ENCODE measurements at regions not wholly inside any gene's neighbourhood (a gene's known extent, or its start where the extent isn't known, plus 50 kb on each side); places are given as distances from the start of the nearest gene placed in this dataset.

DNA sequence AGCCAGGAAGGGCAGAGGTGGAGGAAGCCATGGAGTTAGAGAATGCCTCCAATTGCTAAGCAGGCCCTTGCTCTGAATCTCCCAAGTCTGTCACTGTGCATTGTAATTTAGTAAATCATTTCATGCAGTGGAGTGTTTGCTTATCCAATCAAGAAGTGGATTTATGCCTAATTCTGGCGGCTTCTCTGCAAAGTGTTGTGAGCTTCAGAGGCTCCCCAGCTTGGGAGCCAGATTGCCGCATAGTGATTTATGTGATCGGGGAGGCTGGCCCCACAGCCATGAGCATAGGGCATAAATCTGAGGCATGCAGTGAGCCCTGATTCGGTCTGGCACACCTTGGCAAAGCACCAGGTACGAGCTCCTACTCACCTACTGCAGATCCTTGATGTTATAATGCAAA, 520.8 kb downstream of the HS3ST4 start:
- DNase-seq, result no peak

DNA sequence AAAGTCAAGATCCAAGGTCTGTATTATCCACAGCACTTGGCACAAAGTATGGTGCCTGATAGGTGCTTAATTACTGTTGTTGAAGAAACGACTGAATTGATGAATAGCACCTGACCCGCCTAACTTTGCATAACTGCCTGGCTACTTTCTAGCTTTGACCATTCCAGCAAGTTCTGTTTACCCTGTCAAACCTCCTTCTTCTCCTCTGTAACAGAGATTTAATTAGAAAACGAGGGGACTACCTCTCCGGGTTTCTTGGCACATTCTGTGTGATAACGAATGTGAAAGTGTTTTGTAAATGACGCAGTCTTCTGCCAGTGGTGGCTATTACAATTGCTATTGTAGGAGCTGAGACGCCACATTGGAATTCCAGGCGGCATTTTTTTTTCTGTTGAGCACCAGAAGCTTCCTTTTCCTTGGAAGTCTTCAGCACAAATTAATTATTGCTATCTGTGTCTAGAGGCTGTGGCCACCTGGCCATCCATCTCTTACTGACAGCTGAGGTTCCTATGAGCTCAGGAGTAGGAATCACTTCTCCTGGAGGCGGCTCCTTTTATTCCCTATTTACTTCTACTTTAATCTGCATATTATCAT, 522.9 kb downstream of the HS3ST4 start:
- Histone ChIP-seq H3K9me2 (replicated peaks; ENCODE audit: insufficient read depth, low read length) (no peaks in the 10 kb centered on the region), H3K36me3 (ENCODE audit: insufficient read depth, low read length) (no peaks in the 10 kb centered on the region), H3K4me3 (ENCODE audit: low read length) (no peak overlapping the region), H4K20me1 (ENCODE audit: insufficient read depth, low read depth, low read length) (no peaks in the 10 kb centered on the region), H3K27ac (ENCODE audit: low read length) (no peak overlapping the region), H3K79me2 (ENCODE audit: low read length) (no peaks in the 10 kb centered on the region), H3K9me3 (ENCODE audit: low read length) (no peaks in the 10 kb centered on the region), H3K9ac (ENCODE audit: low read length) (no peak overlapping the region), H3K4me2 (ENCODE audit: low read depth, low read length, poor library complexity, severe bottlenecking) (no peak overlapping the region), H3K4me1 (ENCODE audit: low read length) (no peaks in the 10 kb centered on the region), H2AFZ (ENCODE audit: low read length) (no peak overlapping the region), H3K27me3 (ENCODE audit: low read length) (no peaks in the 10 kb centered on the region)
- DNase-seq, result no peak

More for the DNA sequence above, 520.8 kb downstream of the HS3ST4 start:
- Histone ChIP-seq H3K4me3 (ENCODE audit: low read length) (no peak overlapping the region), H3K27me3 (ENCODE audit: low read length) (no peaks in the 10 kb centered on the region), H2AFZ (ENCODE audit: low read length) (no peak overlapping the region), H3K79me2 (ENCODE audit: low read length) (no peaks in the 10 kb centered on the region), H4K20me1 (ENCODE audit: insufficient read depth, low read depth, low read length) (no peaks in the 10 kb centered on the region), H3K9me2 (replicated peaks; ENCODE audit: insufficient read depth, low read length) (no peaks in the 10 kb centered on the region), H3K9me3 (ENCODE audit: low read length) (no peaks in the 10 kb centered on the region), H3K4me1 (ENCODE audit: low read length) (no peaks in the 10 kb centered on the region), H3K4me2 (ENCODE audit: low read depth, low read length, poor library complexity, severe bottlenecking) (no peak overlapping the region), H3K36me3 (ENCODE audit: insufficient read depth, low read length) (no peaks in the 10 kb centered on the region), H3K9ac (ENCODE audit: low read length) (no peak overlapping the region), H3K27ac (ENCODE audit: low read length) (no peak overlapping the region)

DNA sequence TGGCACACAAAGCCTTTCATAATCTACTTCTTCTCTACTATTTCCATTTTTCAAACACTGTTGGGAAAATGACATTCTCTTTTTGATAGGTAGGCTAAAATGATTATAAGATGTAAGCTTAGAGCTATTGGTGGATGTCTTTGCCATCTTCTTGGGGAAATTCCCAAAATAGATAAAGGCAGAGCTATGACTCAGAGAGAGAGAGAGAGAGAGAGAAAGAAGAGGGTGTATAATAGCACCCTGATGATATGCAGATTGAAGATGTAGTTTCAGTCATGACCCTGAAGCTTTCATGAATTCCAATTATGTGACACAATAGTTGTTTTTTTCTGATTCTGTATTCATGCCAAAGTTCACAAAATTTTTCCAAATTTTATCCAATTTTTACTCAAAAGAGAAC, 529.1 kb downstream of the HS3ST4 start:
- Histone ChIP-seq H3K9me3 (ENCODE audit: low read length) (no peaks in the 10 kb centered on the region), H3K27ac (ENCODE audit: low read length) (no peak overlapping the region), H3K79me2 (ENCODE audit: low read length) (no peaks in the 10 kb centered on the region), H3K4me2 (ENCODE audit: low read depth, low read length, poor library complexity, severe bottlenecking) (no peak overlapping the region), H3K4me3 (ENCODE audit: low read length) (no peak overlapping the region), H3K27me3 (ENCODE audit: low read length) (no peaks in the 10 kb centered on the region), H2AFZ (ENCODE audit: low read length) (no peak overlapping the region), H3K9ac (ENCODE audit: low read length) (no peak overlapping the region), H3K4me1 (ENCODE audit: low read length) (no peaks in the 10 kb centered on the region), H4K20me1 (ENCODE audit: insufficient read depth, low read depth, low read length) (no peaks in the 10 kb centered on the region), H3K36me3 (ENCODE audit: insufficient read depth, low read length) (no peaks in the 10 kb centered on the region), H3K9me2 (replicated peaks; ENCODE audit: insufficient read depth, low read length) (no peaks in the 10 kb centered on the region)
- DNase-seq, result no peak

GRCh38 chr16:26231647-26232046, 539.9 kb downstream of the HS3ST4 start:
- H3K9me3 ChIP-seq (ENCODE audit: low read length), result no peaks in the 10 kb centered on the region
- H3K9me2 ChIP-seq (replicated peaks; ENCODE audit: insufficient read depth, low read length), result no peaks in the 10 kb centered on the region

DNA sequence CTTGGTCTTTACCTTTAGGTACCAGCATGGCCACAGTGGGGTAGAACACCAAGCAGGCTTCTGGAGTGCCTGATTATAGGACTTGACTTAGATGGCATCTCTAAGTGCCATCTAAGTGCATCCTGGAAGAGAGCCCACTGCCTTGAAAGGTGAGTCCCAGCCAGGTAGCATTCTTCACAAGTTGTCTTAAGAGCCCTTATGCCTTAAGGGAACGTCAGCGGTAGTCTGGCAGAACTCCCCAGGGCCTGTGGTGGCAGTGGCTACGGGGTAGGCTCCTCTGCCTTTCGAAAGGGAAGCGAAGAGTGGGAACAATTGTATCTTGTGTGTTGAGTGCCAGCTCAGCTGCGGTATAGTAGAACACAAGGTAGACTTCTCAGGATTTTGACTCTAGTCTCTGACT, 549.0 kb downstream of the HS3ST4 start:
- H3K9ac ChIP-seq (ENCODE audit: low read length), result no peak overlapping the region
- H4K20me1 ChIP-seq (ENCODE audit: insufficient read depth, low read depth, low read length), result no peaks in the 10 kb centered on the region
- H3K36me3 ChIP-seq (ENCODE audit: insufficient read depth, low read length), result no peaks in the 10 kb centered on the region
- H3K9me2 ChIP-seq (replicated peaks; ENCODE audit: insufficient read depth, low read length), result no peaks in the 10 kb centered on the region
- H3K79me2 ChIP-seq (ENCODE audit: low read length), result no peaks in the 10 kb centered on the region
- peaks cover 2% of the 10 kb centered on the region; the same call in 1 of the 2 replicates for H3K9me3 ChIP-seq (ENCODE audit: low read length)
- no peak overlapping the region for H3K27ac ChIP-seq (ENCODE audit: low read length)
- H3K4me2 ChIP-seq (ENCODE audit: low read depth, low read length, poor library complexity, severe bottlenecking), result no peak overlapping the region
- H2AFZ ChIP-seq (ENCODE audit: low read length), result no peak overlapping the region
- no peaks in the 10 kb centered on the region for H3K27me3 ChIP-seq (ENCODE audit: low read length)
- H3K4me3 ChIP-seq (ENCODE audit: low read length), result no peak overlapping the region
- no peak for DNase-seq
- H3K4me1 ChIP-seq (ENCODE audit: low read length), result no peaks in the 10 kb centered on the region

More at GRCh38 chr16:26231647-26232046, 539.9 kb downstream of the HS3ST4 start:
- no peaks in the 10 kb centered on the region for H3K36me3 ChIP-seq (ENCODE audit: insufficient read depth, low read length)
- no peak overlapping the region for H2AFZ ChIP-seq (ENCODE audit: low read length)
- H3K79me2 ChIP-seq (ENCODE audit: low read length), result no peaks in the 10 kb centered on the region
- H3K4me3 ChIP-seq (ENCODE audit: low read length), result no peak overlapping the region
- no peaks in the 10 kb centered on the region for H3K27me3 ChIP-seq (ENCODE audit: low read length)
- no peak for DNase-seq
- no peaks in the 10 kb centered on the region for H4K20me1 ChIP-seq (ENCODE audit: insufficient read depth, low read depth, low read length)
- H3K4me2 ChIP-seq (ENCODE audit: low read depth, low read length, poor library complexity, severe bottlenecking), result no peak overlapping the region
- H3K9ac ChIP-seq (ENCODE audit: low read length), result no peak overlapping the region
- H3K27ac ChIP-seq (ENCODE audit: low read length), result no peak overlapping the region
- H3K4me1 ChIP-seq (ENCODE audit: low read length), result no peaks in the 10 kb centered on the region

- no peaks in the 10 kb centered on the region for H3K4me1 ChIP-seq (ENCODE audit: low read length)
- H3K79me2 ChIP-seq (ENCODE audit: low read length), result no peaks in the 10 kb centered on the region
- H3K9me3 ChIP-seq (ENCODE audit: low read length), result 0 out of 2 replicates have a peak, but pooled peaks cover 2% of the 10 kb centered on the region
- no peak overlapping the region for H3K4me3 ChIP-seq (ENCODE audit: low read length)
- H3K27ac ChIP-seq (ENCODE audit: low read length), result no peak overlapping the region
- no peak for DNase-seq
- H3K4me2 ChIP-seq (ENCODE audit: low read depth, low read length, poor library complexity, severe bottlenecking), result no peak overlapping the region
- H3K36me3 ChIP-seq (ENCODE audit: insufficient read depth, low read length), result no peaks in the 10 kb centered on the region
- no peaks in the 10 kb centered on the region for H3K27me3 ChIP-seq (ENCODE audit: low read length)
- H3K9ac ChIP-seq (ENCODE audit: low read length), result no peak overlapping the region
- no peak overlapping the region for H2AFZ ChIP-seq (ENCODE audit: low read length)
- H3K9me2 ChIP-seq (replicated peaks; ENCODE audit: insufficient read depth, low read length), result no peaks in the 10 kb centered on the region
- H4K20me1 ChIP-seq (ENCODE audit: insufficient read depth, low read depth, low read length), result no peaks in the 10 kb centered on the region
Measured at GRCh38 chr16:26247063-26247462, 555.3 kb downstream of the HS3ST4 start.

GRCh38 chr16:26252598-26252997, 560.8 kb downstream of the HS3ST4 start:
- peaks cover 5% of the 10 kb centered on the region for H3K9me3 ChIP-seq (ENCODE audit: low read length)
- DNase-seq, result no peak
- H3K4me1 ChIP-seq (ENCODE audit: low read length), result no peaks in the 10 kb centered on the region

DNA sequence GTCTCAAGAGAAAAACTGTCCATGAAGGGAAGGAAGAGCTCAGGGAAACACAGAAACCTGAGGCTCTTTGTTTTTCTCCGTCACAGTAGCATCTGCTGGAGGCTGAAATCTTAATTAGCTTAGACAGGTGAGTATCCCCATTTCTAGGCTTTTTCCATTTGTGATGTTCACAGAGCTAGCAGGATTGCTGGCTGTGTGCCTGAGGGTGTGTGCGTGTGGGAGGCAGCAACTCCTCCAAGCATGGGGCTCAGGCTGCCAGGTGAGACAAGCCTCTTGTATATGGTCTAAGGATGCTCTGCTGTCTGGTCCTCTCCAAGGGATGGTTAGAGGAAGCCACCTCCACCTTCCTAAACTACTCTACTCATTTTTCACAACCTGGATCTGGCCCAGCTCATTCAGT, 569.9 kb downstream of the HS3ST4 start:
- Histone ChIP-seq H3K36me3 (ENCODE audit: insufficient read depth, low read length) (no peaks in the 10 kb centered on the region), H3K79me2 (ENCODE audit: low read length) (no peaks in the 10 kb centered on the region), H2AFZ (ENCODE audit: low read length) (no peak overlapping the region), H3K9me3 (ENCODE audit: low read length) (no peaks in the 10 kb centered on the region), H3K27me3 (ENCODE audit: low read length) (no peaks in the 10 kb centered on the region), H3K4me1 (ENCODE audit: low read length) (no peaks in the 10 kb centered on the region), H3K27ac (ENCODE audit: low read length) (no peak overlapping the region), H3K9ac (ENCODE audit: low read length) (no peak overlapping the region), H3K4me3 (ENCODE audit: low read length) (no peak overlapping the region), H4K20me1 (ENCODE audit: insufficient read depth, low read depth, low read length) (no peaks in the 10 kb centered on the region), H3K4me2 (ENCODE audit: low read depth, low read length, poor library complexity, severe bottlenecking) (no peak overlapping the region), H3K9me2 (replicated peaks; ENCODE audit: insufficient read depth, low read length) (no peaks in the 10 kb centered on the region)
- no peak for DNase-seq

More at GRCh38 chr16:26252598-26252997, 560.8 kb downstream of the HS3ST4 start:
- Histone ChIP-seq H3K79me2 (ENCODE audit: low read length) (no peaks in the 10 kb centered on the region), H3K4me2 (ENCODE audit: low read depth, low read length, poor library complexity, severe bottlenecking) (no peak overlapping the region), H3K4me3 (ENCODE audit: low read length) (no peak overlapping the region), H3K9me2 (replicated peaks; ENCODE audit: insufficient read depth, low read length) (no peaks in the 10 kb centered on the region), H3K27me3 (ENCODE audit: low read length) (no peaks in the 10 kb centered on the region), H3K36me3 (ENCODE audit: insufficient read depth, low read length) (no peaks in the 10 kb centered on the region), H3K27ac (ENCODE audit: low read length) (no peak overlapping the region), H2AFZ (ENCODE audit: low read length) (no peak overlapping the region), H4K20me1 (ENCODE audit: insufficient read depth, low read depth, low read length) (no peaks in the 10 kb centered on the region), H3K9ac (ENCODE audit: low read length) (no peak overlapping the region)

Measured in Karpas-422 (cell line).